MM.1S (cell line): ENCODE measurements at regions not wholly inside any gene's neighbourhood (a gene's known extent, or its start where the extent isn't known, plus 50 kb on each side); places are given as distances from the start of the nearest gene placed in this dataset.

ENCODE experiments used
- EZH2 ChIP-seq: fragments of 300-600 bp; sonication (generic); optimal IDR thresholded peaks from 2 replicates; pipeline ENCODE3; 2017; ENCODE audit warnings: low read depth, mild to moderate bottlenecking, antibody characterized with exemption, low read length, mixed read lengths
- TF ChIP-seq, protein P1 (sequence below): fragments of 300-600 bp; sonication (generic); IDR thresholded peaks from 2 replicates; pipeline ENCODE4 v1.5.1; 2016; ENCODE audit warnings: antibody characterized with exemption, low read length, mixed read lengths

DNA sequence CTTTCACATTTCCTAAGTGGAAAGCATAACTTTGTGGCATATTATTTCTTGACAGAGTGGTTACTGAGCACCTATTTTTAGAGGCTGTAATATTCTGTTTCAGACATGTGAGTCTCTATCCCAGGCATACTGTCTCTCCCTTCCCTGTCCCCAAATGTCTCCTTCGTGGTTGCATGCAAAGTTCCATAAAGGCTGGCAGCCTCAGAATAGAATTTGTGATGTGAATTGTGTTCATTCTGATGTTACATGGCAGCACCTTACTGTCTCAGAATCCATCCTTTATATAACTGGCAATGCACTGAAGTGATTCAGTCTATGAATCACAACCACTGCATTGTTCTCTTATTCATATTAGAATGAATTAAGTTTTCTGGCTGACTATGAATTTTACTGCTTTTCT, 89.0 kb upstream of the SLC7A1 start:
- TF ChIP-seq, protein P1, sequence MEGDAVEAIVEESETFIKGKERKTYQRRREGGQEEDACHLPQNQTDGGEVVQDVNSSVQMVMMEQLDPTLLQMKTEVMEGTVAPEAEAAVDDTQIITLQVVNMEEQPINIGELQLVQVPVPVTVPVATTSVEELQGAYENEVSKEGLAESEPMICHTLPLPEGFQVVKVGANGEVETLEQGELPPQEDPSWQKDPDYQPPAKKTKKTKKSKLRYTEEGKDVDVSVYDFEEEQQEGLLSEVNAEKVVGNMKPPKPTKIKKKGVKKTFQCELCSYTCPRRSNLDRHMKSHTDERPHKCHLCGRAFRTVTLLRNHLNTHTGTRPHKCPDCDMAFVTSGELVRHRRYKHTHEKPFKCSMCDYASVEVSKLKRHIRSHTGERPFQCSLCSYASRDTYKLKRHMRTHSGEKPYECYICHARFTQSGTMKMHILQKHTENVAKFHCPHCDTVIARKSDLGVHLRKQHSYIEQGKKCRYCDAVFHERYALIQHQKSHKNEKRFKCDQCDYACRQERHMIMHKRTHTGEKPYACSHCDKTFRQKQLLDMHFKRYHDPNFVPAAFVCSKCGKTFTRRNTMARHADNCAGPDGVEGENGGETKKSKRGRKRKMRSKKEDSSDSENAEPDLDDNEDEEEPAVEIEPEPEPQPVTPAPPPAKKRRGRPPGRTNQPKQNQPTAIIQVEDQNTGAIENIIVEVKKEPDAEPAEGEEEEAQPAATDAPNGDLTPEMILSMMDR = no peak
- TF ChIP-seq EZH2 = no peak
